Medulla oblongata (tissue), 1 donor: ENCODE measurements at regions not wholly inside any gene's neighbourhood (a gene's known extent, or its start where the extent isn't known, plus 50 kb on each side); places are given as distances from the start of the nearest gene placed in this dataset.

Experiments
- DNase-seq: peaks from one replicate; pipeline ENCODE4 v3.0.0-alpha.2; 2015; ENCODE audit errors: extremely low spot score

GRCh38 chr9:21668516-21668915, 133.9 kb upstream of the MTAP start:
- peak; percentile 77 for DNase-seq

- DNase-seq: no peak
Observed at GRCh38 chr9:21669701-21670100, 132.7 kb upstream of the MTAP start.

- no peak for DNase-seq
Observed at GRCh38 chr9:21670374-21670773, 132.1 kb upstream of the MTAP start.

DNA sequence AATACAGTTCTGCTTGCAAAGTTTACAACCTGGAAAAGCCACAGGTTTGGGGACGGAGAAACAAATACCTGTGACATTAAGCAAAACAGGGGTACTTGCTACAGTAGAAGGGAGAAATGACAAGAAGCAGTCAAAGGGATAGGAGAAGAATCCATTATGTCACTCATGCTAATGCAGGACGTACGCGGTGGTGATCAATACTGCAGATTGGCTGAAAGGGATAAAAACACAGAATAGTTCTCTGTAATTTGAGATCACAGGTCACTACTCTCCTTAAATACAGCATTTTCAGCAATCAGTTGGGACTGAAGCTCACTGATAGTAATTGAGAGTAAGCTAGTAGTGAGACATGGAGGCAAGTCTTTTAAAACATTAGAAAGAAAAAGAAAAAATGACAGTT, 130.3 kb upstream of the MTAP start:
- DNase-seq: no peak

GRCh38 chr9:21672761-21673160, 129.7 kb upstream of the MTAP start:
- DNase-seq: no peak

DNA sequence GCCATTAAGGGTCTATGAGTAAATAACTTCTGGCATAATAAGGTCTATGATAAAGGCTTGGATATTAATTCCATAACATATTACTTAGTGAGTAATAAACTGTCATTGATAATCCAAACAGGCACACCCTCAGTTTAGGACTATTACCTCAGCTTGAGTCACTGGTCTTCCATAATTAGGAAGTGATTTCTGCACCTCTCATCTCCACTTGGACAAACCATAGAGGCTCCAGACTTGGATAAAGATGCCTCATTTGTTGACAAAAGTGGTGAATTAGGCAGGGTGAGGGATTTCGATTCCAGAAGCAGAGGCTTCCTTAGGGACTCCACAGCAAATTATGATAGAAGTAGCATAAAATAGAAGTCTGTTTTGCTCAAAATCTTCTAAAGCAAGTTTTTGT, 127.5 kb upstream of the MTAP start:
- no peak for DNase-seq

DNA sequence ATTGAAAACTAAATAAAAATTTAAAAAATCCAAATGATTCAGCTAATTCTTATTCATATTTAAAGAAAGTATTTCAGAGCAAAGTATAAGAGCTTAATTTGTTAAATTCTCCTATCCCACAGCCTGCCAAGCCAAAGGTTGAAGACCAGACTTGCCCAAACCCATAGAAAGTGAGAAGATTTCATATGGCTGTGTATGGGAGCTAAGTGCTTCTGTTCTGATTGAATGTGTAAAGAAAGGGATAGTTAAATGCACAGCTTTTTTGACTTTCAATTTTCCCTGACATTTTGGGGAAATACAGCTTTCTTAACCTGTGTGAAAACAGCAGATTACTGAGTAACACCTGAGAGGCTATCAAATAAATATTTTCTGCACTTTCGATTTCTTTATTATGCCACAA, 125.0 kb upstream of the MTAP start:
- no peak for DNase-seq

GRCh38 chr9:21677834-21678233, 124.6 kb upstream of the MTAP start:
- no peak for DNase-seq

DNA sequence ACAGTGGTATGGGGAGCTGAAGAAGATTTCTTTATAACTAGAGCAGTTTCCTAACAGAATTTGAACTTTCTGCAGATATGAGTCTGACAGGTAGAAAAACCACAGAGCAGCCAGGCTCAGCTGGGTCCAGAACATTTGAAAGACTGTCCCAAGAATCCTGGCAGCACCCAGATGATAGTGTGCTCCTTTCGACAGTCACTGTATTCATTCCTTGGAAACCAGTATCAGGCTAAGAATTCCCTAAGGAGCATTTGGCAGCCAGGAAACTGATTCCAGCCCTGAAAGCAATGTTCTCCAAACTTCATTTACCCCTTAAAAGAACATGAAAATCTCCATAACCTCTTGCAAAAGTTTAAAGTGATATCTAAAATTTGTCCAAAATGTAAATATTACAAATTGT, 123.0 kb upstream of the MTAP start:
- no peak for DNase-seq

DNA sequence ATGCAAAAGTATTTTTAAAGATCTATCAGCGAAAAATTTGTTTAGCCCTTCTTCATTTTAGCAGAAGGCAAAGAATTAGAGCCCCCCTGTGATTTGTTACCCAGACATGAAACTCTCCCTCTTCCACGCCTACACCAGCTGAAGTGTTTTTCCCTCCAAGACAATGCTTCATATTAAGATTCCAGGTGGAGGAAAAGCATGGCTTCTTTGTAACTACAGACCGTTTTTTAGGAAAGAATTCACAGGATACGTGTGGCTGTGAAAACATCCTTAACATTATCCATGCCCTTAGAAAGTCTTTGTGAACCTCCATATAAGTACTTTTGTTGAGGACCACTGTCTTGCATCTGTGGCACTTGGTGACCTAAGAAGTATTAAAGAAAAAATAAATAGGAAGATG, 121.8 kb upstream of the MTAP start:
- DNase-seq: no peak

DNA sequence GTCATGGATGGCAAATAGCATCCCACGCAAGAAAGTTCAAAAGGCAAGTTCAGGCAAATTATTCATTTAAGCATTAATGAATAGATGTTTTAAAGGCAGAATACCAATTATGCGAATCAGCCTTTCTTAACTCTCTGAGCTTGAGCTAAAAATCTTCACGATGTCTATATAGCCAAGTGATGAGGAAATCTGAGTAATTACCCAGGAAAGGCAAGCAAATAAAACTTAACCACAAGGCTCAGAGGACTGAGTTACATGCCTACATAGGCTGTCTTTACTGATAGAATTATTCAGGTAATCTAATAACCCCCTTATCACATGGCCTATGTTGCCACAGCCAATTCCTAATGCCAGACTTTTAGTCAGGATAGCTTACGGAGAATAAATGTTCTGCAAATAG, 120.8 kb upstream of the MTAP start:
- no peak for DNase-seq

DNA sequence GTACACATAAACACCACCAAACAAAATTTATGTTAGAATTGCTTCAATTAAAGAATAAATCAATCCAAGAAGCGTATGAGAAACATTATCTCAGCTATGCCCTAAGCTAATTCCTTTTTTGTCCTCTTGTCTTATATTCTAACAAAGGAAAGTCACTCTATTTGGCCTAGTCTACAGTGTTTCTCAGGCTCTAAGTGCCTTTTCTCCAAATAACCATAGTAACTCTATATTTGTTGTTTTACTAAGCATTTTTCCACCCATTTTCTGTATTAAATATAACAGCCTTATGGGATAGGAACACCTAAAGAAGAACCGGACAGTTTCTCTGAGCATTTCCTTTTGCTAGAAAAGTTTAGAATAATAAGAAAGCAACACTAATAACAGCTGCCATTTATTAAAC, 120.1 kb upstream of the MTAP start:
- no peak for DNase-seq

- no peak for DNase-seq
Observed at GRCh38 chr9:21682981-21683380, 119.5 kb upstream of the MTAP start.

- no peak for DNase-seq
Observed at GRCh38 chr9:21683484-21684175, 118.8 kb upstream of the MTAP start.

GRCh38 chr9:21684231-21684630, 118.2 kb upstream of the MTAP start:
- DNase-seq: no peak

- DNase-seq: no peak
Observed at GRCh38 chr9:21684831-21685362, 117.5 kb upstream of the MTAP start.

- no peak for DNase-seq
Observed at GRCh38 chr9:21685502-21685901, 116.9 kb upstream of the MTAP start.

- DNase-seq: no peak
Observed at GRCh38 chr9:21686738-21687137, 115.7 kb upstream of the MTAP start.

DNA sequence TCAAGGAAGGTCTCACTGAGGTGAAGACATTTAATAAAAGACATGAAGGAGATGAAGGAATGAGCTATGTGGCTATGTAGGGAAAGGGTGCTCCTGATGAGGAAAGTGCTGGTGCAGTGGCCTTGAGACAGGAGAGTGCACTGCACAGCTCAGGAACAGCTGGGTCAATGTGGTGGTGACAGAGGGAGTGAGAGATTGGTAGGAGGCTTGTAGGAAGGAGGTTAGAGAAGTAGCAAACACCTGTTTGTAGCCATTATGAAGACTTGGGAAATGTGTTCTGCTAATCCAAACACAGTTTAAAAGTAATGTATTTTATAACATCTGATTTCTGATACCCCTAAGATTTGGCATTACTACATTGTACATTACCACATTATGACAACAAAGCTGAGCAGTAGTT, 115.1 kb upstream of the MTAP start:
- DNase-seq: no peak

DNA sequence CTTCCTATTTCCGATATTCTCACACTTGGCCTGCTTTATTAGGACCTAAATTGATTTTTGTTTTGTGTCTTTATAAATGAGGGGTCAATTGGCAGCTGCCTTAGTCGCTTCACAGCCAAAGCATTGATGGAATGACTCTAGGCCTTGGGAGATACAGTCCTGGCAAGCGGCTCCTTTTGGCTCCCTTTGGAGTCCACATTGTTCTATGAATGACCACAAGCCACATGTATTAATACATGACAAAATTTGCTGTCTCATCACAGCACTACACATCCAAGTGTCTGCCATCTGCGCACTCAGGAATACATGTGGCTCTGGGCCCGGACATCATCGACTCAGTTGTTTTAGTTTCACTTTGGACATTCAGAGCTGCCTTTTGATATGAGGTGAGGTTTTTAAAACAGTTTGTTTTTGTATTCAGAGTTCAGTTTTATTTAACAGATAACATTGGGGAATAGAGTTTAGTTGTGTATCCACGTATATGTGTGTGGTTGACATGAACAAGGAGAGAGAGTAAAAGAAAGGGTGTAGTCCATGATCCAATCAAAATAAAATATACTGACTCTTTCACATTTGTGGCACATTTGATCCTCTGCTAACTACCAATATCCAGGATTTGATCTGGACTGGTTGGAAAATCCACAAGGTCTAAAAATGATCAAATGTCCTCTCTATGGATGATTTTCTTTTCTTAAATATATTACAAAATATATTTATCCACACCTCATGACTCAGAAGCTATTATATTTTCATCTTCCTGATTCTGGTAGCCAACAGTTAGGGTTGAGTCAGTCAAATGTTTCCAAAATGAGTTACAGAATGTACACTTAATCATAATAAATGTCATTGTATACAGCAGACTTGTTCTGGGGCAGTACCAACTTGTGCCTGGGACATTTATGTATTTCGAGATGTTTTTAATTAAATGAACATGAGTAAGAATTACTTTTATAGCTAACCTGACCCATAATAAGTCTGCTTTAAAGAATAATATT, 114.0 kb upstream of the MTAP start:
- peak; percentile 41 for DNase-seq

GRCh38 chr9:21689854-21690253, 112.6 kb upstream of the MTAP start:
- no peak for DNase-seq

DNA sequence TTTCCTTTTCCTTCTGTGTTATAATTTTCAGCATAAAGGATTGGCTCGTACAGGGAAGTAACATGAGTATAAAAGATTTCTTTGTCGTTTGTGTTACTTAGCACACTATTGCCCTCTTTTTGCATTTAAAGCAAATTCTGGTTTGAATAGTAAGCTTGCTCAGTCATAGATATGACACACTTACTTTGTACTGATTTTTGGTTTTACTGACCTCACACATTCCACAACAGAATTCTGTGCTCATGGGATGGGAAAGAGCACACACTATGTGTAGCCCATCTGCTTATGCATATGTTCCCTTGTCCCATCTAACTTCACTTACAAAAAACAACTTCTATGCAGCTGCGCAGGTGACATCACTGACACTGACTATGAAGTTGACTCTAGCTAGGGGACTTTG, 111.9 kb upstream of the MTAP start:
- DNase-seq: no peak

- no peak for DNase-seq
Observed at GRCh38 chr9:21692390-21692789, 110.0 kb upstream of the MTAP start.
